DMS 273 (cell line): ENCODE measurements at regions not wholly inside any gene's neighbourhood (a gene's known extent, or its start where the extent isn't known, plus 50 kb on each side); places are given as distances from the start of the nearest gene placed in this dataset.
"Not testable (repeated sequence)": the region's sequence is repeated elsewhere in the genome, so short reads cannot be mapped to it uniquely, and the experiment has no call there.

ENCODE experiments used
- DNase-seq: peaks from one replicate; lab custom pipeline; 2025; ENCODE audit not compliant: unreplicated experiment; lab: John Stamatoyannopoulos, UW

DNA sequence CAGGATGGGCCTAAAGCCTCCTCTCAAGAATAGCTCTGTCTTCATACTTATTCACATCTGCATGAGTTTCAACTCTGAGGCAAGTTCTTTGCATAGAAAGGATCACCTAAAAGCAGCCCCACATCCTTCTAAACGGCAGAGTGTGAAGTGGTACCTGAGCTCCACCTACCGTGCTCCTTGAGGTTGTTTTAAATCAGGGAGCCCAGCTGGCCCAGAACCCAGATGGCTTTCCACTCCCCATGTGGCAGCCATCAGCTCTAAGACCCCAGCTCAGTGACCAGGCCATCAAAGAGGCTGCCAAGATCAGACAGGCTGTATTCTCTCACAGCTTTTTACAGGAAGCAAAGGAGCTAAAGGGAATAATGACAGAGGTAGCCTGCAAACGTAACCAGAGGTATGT, 299.3 kb downstream of the RASEF start:
- peak; percentile 35 for DNase-seq

GRCh38 chr9:82764061-82764668, 298.8 kb downstream of the RASEF start:
- DNase-seq, result no peak

DNA sequence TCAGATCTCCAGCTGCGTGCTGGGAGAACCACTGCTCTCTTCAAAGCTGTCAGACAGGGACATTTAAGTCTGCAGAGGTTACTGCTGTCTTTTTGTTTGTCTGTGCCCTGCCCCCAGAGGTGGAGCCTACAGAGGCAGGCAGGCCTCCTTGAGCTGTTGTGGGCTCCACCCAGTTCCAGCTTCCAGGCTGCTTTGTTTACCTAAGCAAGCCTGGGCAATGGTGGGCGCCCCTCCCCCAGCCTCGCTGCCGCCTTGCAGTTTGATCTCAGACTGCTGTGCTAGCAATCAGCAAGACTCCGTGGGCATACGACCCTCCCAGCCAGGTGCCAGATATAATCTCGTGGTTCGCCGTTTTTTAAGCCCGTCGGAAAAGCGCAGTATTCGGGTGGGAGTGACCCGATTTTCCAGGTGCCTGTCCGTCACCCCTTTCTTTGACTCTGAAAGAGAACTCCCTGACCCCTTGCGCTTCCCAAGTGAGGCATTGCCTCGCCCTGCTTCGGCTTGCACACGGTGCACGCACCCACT, 288.2 kb downstream of the RASEF start:
- DNase-seq, result not testable (repeated sequence)

DNA sequence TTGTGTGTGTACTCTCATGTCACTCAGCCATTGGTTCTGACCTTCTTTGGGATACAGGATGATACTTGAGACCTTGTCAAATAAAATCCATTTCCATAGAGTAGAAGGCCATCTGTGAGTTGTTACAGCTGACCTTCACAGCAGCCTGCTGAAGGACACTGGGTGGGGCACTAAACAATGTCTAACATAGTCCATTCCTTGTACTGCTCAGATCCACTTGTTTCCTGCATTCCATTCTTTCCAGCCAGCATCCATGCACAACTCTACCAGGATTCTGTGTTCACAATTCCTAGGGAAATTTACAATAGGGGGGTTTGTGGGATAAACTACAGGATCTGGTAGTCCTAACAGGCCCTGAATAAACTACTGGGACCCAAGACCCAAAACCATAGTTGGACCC, 286.4 kb downstream of the RASEF start:
- no peak for DNase-seq

- no peak for DNase-seq
Measured at GRCh38 chr9:82777366-82777765, 285.6 kb downstream of the RASEF start.

DNA sequence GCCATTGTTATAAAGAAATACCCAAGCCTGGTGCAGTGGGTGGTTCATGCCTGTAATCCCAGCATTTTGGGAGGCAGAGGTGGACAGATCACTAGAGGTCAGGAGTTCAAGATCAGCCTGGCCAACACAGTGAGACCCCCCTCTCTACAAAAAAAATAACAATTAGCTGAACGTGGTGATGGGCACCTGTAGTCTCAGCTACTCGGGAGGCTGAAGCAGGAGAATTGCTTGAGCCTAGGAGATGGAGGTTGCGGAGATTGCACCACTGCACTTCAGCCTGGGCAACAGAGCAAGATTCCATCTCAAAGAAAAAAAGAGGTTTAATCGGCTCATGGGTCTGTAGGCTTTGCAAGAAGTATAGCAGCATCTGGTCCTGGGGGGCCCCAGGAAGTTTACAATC, 284.0 kb downstream of the RASEF start:
- not testable (repeated sequence) for DNase-seq

DNA sequence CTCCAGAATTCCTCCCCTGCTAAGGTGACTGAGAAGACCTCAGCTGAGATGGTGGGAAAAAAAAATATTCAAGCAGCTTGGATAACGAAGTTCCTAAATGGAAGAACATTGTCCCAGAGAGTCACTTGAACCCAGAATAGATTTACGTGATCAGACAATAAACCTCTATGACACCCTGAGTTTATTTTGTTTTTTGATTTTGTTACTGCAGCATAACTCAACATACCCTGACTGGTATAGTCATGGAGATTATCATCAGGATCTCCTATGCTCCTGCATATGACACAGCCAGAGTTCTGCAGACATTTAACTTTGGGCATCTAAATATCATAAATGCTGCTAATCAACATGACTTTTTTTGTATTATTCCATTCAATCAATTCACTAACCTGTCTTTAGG, 282.9 kb downstream of the RASEF start:
- DNase-seq, result no peak

GRCh38 chr9:82781921-82782392, 281.0 kb downstream of the RASEF start:
- DNase-seq, result peak; percentile 72

GRCh38 chr9:82783045-82783444, 279.9 kb downstream of the RASEF start:
- no peak for DNase-seq

DNA sequence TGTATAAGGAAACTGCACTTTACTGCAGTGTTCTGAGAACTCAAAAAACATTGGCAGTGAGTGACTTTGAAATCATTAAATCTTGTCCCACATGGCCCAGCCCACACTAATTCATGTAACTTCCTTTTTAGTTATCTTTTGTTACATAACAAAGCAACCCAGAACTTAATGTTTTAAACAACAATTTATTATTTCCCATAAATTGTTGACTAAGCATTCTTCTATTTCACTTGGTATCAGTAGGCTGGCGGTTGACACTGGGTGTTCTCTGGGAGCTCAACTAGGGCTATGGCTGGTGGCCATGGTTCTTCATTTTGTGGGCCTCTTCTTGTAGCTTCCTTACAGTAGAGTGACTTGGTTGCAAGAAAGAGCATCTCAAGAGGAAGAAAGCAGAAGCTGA, 278.4 kb downstream of the RASEF start:
- DNase-seq, result no peak

DNA sequence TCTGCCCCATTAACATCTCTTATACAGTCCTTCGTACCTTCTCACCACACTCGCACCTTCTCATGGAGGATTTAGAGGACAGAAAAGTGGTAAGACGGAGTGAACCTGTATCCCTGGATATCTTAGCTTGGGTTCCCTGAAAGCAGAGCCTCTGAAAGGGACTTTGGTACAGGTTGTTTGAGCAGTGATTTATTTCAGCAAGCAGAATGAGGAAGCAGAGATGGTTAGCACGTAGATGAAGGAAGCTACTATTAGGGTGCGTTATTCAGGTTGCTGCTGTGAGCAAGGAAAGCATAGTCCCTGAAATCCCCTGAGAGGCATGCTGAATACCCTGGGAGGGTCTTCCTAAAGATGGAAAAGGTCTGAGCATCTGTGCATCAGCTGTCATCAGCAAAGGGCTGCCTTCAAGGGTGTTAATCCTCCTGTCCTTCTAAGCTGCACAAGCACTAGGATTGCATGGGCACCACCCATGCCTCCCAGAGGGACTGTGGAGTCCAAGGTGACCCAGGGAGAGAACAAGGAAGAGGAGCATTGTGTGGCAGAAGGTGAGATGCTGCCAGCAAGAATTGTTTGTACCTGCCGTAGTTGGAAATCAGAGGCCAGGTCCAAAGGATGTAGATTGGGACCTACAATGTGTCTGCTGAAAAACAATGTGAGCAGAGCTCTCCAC, 273.7 kb downstream of the RASEF start:
- no peak for DNase-seq

- no peak for DNase-seq
Measured at GRCh38 chr9:82790875-82791274, 272.1 kb downstream of the RASEF start.

- DNase-seq, result peak; percentile 9
Measured at GRCh38 chr9:82791692-82792091, 271.2 kb downstream of the RASEF start.

DNA sequence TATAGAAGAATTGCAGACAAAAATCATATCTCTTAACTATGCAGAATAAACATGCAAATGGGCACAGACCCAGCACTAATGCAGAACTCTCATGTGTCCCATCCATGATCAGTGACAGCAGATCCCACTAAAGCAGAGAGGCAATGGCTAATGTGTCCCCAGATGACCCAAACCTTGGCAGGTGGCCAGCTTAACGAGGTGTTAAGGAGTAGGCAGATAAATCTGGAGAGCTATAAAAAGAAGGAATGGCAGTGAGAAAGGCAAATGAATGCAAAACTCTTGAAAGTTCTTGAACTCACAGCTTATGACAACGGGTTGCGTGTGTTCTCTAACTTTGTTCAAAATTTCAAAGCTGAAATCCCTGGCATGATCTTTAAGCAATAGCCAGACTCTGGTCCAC, 265.4 kb downstream of the RASEF start:
- peak; percentile 81 for DNase-seq

DNA sequence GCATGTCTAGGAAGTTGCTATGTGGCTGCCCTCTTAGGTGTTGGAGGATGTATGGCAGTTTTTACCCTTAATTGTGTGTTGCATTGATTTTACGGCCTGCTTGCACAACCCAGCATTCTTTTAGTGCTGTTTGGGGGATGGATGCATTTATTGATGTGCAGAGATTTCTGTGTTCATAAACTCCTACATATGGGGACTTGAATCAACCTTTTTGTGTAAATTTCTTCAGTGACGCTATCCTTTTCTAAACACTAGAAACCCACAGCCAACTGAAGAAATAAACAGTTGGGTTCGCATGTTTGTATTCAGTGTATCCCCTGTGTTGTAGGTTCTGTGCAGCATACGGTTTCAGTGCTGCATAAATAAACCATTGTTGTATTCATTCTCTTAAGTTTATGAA, 263.7 kb downstream of the RASEF start:
- DNase-seq, result no peak

GRCh38 chr9:82805027-82805426, 257.9 kb downstream of the RASEF start:
- DNase-seq, result peak; percentile 7

DNA sequence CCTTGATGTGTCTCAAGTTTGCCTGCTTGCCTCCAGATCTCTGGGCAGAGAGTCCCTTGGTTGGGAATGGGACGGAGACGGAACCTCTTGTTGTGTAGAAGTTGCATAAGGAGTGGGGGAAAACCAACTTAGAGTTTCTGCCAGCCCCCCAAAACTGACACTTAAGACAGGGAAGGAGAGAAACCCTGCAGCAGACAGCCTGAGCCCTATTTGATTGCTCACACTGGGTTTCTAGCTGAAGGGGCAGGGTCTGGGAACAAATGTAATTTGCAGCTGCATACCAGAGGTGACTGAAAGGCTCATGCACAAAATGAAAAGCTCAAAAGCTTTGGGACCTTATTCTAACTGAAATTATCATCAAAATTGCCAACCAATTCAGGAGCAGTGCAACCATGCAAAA, 254.5 kb downstream of the RASEF start:
- DNase-seq, result no peak

DNA sequence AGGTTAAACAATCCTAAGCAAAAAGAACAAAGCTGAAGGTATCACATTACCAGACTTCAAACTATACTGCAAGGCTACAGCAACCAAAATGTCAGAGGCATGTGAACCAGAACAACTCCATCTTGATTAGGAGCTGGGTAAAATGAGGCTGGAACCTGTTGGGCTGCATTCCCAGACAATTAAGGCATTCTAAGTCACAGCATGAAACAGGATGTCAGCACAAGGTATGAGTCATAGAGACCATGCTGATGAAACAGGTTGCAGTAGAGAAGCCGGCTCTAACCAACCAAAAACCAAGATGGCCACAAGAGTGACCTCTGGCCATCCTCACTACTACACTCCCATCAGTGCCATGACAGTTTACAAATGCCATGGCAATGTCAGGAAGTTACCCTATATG, 252.0 kb downstream of the RASEF start:
- DNase-seq, result no peak

GRCh38 chr9:82819260-82819659, 243.7 kb downstream of the RASEF start:
- DNase-seq, result no peak

DNA sequence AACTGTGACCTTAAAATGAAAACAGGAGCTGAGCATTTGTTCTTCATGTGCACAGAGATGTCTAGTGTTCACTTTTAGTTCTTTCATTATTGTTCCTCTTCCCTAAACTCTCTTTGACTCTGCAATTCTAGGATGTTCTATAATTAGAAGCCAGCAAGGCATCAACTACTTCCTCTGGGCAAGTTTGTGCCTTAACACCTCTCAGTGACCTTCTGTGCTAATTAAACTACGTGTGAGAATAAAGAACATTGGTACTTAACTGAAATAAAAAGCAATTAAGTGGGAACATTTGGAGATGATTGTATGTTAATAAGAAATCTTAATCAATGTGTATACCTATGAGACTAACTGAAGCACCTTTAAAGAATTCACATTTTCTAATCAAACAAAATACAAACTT, 242.8 kb downstream of the RASEF start:
- DNase-seq, result no peak

DNA sequence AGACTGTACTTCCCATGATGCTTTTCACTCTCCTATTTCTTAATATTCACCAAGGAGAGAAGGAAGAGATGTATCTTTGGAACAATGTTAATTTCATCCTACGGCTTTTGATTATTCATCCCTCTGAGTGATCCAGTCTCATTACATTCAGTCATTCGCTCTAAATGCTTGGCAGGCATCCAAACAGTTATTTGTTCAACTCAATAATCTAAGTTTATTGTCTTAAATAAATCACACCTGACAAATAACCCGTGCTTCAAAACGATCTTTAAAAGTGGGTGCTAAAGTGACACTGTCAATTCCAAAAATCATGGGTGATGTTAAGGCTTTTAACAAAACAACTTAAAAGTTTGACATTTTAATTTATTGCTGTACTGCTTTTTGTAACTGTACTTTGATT, 233.1 kb downstream of the RASEF start:
- peak; percentile 15 for DNase-seq

DNA sequence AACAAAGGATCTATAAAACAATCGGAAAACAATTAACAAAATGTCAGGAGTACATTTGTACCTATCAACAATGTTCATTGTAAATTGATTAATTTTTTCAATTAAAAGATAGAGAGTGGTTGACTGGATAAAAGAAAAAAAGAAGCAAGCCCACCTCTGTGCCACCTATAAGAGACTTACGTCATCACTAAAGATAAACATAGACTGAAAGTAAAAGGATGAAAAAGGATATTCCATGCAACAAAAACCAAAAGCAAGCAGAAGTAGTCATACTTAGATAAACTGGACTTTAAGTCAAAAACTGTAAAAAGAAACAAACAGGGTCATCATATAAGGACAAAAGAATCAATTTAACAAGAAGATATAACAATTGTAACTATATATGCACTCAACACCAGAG, 197.4 kb downstream of the RASEF start:
- no peak for DNase-seq
